ENCODE measurements at regions not wholly inside any gene's neighbourhood (a gene's known extent, or its start where the extent isn't known, plus 50 kb on each side); places are given as distances from the start of the nearest gene placed in this dataset.

DNA sequence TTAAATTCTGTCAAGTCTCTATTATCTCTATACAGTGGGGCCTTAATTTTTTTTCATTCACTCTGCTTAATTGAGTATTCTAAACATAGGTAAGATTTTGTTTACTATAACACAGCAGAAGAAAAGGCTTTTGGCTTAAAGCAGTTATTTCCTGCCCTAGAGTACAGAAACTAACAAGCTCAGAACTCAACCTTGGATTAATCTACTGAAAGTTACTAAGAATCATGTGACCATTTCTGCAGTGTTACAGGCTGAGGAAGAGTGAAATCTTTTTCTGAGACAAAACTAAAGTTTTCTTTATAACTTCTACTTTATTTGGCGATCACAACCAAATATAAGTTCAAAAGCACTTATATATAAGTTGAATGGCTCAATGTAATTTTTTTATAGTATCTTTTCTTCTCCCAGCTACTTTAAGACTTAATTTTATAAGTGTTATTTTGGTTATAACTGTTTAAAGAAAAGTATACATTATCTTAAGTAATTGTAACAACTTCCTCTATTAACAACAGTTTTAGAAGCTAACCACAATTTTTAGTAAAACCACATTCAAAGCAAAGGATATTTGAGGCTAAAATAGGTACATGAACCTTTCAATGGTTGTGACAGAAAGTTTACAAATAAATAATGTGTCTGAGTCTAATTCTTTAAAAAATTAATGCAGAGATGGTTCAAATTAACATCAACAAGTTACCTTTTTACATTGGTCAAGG lies 240.6 kb upstream of the NAALADL2 start:
- Histone ChIP-seq H3K9me3 (ENCODE audit: control insufficient read depth, low read length) (no peaks in the 10 kb centered on the region), H3K4me3 (ENCODE audit: low read length) (no peak overlapping the region), H3K27ac (ENCODE audit: low read length) (no peak overlapping the region), H3K4me1 (ENCODE audit: control insufficient read depth, insufficient read depth, low read length) (no peaks in the 10 kb centered on the region), H3K27me3 (ENCODE audit: control insufficient read depth, insufficient read depth) (no peaks in the 10 kb centered on the region)
- DNase-seq (no peak), ATAC-seq (peak in 1 of 2 donors; percentile 64)
- 82% methylated on average over 1 of the region's 1 CpG for WGBS
- intact Hi-C loops (cut with DNase I), result no loop called here

DNA sequence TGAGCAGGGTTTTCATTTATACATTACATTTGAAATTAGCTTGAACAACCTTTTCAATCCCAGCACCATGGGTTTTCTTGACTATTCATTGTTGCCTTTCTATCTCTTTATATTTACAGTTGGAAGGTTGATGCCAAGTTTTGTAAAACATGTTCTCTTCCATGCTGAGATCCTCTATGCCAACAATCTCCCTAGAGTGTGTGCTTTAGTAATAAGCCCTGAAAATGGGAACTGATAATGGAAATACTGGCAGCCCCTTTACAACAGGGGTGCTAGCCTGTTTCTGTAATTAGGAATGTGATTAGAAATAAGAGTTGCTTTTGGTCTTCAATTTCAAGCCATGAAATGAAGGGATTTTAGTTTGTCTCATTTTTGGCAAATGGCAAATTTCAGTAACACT lies 239.9 kb upstream of the NAALADL2 start:
- no peak overlapping the region for H3K4me3 ChIP-seq (ENCODE audit: low read length)
- no peaks in the 10 kb centered on the region for H3K27me3 ChIP-seq (ENCODE audit: control insufficient read depth, insufficient read depth)
- ATAC-seq (peak in 1 of 2 donors; percentile 77), DNase-seq (no peak)
- H3K9me3 ChIP-seq (ENCODE audit: control insufficient read depth, low read length), result no peaks in the 10 kb centered on the region
- no peak overlapping the region for H3K27ac ChIP-seq (ENCODE audit: low read length)
- no peaks in the 10 kb centered on the region for H3K4me1 ChIP-seq (ENCODE audit: control insufficient read depth, insufficient read depth, low read length)
- intact Hi-C loops (cut with DNase I), result no loop called here

DNA sequence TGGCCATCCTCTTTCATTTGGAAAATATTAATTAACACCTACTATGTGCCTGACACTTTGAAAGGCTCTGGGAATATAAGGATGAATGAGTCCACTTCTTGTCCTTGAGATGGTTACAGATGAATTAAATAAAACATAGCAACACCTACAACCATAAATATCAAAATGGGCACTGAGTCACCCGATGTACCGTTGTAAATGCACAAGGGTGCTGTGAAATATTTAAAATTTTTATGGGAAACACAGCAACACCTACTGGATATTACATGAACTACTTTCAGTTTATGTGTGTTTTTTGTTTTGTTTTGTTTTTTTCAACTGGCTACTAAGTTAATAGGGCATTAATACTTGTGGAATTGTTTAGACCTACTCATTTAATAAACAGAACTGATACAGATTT lies 239.0 kb upstream of the NAALADL2 start:
- WGBS, result 69% methylated on average over 2 of the region's 2 CpGs
- no peak overlapping the region for H3K4me3 ChIP-seq (ENCODE audit: low read length)
- intact Hi-C loops (cut with DNase I), result no loop called here
- DNase-seq (no peak), ATAC-seq (no peak)
- H3K9me3 ChIP-seq (ENCODE audit: control insufficient read depth, low read length), result no peaks in the 10 kb centered on the region
- no peaks in the 10 kb centered on the region for H3K27me3 ChIP-seq (ENCODE audit: control insufficient read depth, insufficient read depth)
- H3K27ac ChIP-seq (ENCODE audit: low read length), result no peak overlapping the region
- H3K4me1 ChIP-seq (ENCODE audit: control insufficient read depth, insufficient read depth, low read length), result no peaks in the 10 kb centered on the region

DNA sequence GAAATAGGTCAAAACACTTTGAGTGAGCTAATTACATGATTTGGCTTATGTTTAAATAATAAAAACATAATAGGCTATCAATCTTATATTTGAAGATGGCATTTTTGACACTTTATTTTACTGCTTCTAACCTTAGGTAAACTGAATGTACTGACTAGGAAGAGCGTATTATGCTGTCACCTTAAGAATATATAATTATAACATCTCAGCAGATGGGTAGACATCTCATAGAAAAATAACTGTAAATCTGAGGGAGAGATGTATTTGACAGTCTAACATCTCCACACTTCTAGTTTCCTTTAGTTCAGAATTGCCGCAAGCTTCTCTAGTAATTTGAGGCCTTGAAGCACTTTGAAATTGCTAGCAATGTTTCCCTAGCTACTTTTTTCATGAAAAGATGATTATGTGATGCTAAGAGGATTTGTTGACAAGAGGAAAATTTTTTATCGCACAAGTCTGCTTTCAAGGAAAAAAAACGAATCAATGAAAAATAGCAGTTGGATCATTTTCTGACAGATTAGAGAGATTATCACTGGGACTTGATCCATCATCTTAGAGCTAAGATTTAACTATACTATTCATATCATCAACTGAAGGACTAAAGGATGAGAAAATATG lies 238.2 kb upstream of the NAALADL2 start:
- H3K9me3 ChIP-seq (ENCODE audit: control insufficient read depth, low read length), result no peaks in the 10 kb centered on the region
- intact Hi-C loops (cut with DNase I), result no loop called here
- no peaks in the 10 kb centered on the region for H3K4me1 ChIP-seq (ENCODE audit: control insufficient read depth, insufficient read depth, low read length)
- DNase-seq (no peak), ATAC-seq (no peak)
- H3K4me3 ChIP-seq (ENCODE audit: low read length), result no peak overlapping the region
- no peaks in the 10 kb centered on the region for H3K27me3 ChIP-seq (ENCODE audit: control insufficient read depth, insufficient read depth)
- 76% methylated on average over 4 of the region's 4 CpGs for WGBS
- H3K27ac ChIP-seq (ENCODE audit: low read length), result no peak overlapping the region

DNA sequence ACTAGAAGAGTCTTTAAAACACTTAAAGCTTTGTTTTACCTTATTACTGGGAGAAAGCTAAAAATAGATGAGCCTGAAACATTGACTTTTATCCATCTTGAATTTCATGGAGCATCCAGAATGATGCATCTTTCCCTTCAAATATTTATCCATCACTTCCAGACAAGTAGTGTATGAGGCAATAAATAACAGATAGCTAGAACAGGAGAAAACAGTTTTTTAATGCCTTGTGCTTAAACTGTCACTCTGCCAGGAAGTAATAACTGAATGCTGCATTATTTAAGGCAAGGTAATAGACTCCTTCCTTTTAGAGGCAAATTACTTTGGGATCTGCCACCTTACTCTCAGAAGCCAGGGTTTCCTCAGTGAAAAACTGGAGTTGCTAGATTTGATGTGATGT lies 225.8 kb upstream of the NAALADL2 start:
- no peaks in the 10 kb centered on the region for H3K9me3 ChIP-seq (ENCODE audit: control insufficient read depth, low read length)
- H3K27me3 ChIP-seq (ENCODE audit: control insufficient read depth, insufficient read depth), result no peaks in the 10 kb centered on the region
- H3K4me3 ChIP-seq (ENCODE audit: low read length), result no peak overlapping the region
- ATAC-seq, result no peak
- H3K4me1 ChIP-seq (ENCODE audit: control insufficient read depth, insufficient read depth, low read length), result no peaks in the 10 kb centered on the region
- H3K27ac ChIP-seq (ENCODE audit: low read length), result no peak overlapping the region
- DNase-seq, result no peak
- intact Hi-C loops (cut with DNase I), result no loop called here

DNA sequence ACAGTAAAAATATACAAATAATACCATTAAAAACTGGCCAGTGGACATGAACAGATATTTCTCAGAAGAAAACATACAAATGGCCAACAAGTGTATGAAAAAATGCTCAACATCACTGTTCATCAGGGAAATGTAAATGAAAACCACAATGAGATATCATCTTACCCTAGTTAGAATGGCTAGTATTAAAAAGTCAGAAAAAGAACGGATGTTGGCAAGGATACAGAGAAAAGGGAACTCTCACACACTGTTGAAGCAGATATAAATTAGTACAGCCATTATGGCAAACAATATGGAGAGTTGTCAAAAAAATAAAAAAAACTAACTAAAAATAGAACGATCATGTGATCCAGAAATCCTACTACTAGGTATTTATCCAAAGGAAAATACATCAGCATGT lies 222.7 kb upstream of the NAALADL2 start:
- ATAC-seq, result no peak
- H3K27ac ChIP-seq (ENCODE audit: low read length), result no peak overlapping the region
- H3K27me3 ChIP-seq (ENCODE audit: control insufficient read depth, insufficient read depth), result no peaks in the 10 kb centered on the region
- 66% methylated on average over 2 of the region's 2 CpGs for WGBS
- no peaks in the 10 kb centered on the region for H3K4me1 ChIP-seq (ENCODE audit: control insufficient read depth, insufficient read depth, low read length)
- intact Hi-C loops (cut with DNase I), result no loop called here
- no peak overlapping the region for H3K4me3 ChIP-seq (ENCODE audit: low read length)
- DNase-seq, result no peak
- H3K9me3 ChIP-seq (ENCODE audit: control insufficient read depth, low read length), result no peaks in the 10 kb centered on the region

DNA sequence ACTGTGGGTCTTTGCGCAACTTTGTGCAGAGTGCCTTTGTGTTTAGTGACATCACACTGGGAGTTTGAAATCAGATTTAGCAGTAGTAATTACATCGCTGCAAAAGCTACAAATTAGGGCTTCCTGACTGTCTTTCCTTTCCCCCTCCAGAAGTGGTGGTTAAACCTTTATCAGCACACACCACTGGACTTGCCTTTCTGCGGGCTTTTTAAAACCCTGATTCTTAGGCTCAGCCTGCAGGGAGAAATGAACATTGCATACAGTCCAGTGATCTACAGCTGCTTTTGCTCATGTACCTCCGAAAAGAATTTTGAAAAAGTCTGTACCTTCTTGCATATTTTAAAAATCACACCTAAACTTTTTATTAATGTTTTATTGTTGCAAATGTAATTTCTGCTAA lies 219.7 kb upstream of the NAALADL2 start:
- no peaks in the 10 kb centered on the region for H3K4me1 ChIP-seq (ENCODE audit: control insufficient read depth, insufficient read depth, low read length)
- DNase-seq (no peak), ATAC-seq (no peak)
- no peak overlapping the region for H3K4me3 ChIP-seq (ENCODE audit: low read length)
- H3K27ac ChIP-seq (ENCODE audit: low read length), result no peak overlapping the region
- H3K9me3 ChIP-seq (ENCODE audit: control insufficient read depth, low read length), result no peaks in the 10 kb centered on the region
- intact Hi-C loops (cut with DNase I), result no loop called here
- H3K27me3 ChIP-seq (ENCODE audit: control insufficient read depth, insufficient read depth), result no peaks in the 10 kb centered on the region
- WGBS, result 86% methylated on average over 4 of the region's 4 CpGs

DNA sequence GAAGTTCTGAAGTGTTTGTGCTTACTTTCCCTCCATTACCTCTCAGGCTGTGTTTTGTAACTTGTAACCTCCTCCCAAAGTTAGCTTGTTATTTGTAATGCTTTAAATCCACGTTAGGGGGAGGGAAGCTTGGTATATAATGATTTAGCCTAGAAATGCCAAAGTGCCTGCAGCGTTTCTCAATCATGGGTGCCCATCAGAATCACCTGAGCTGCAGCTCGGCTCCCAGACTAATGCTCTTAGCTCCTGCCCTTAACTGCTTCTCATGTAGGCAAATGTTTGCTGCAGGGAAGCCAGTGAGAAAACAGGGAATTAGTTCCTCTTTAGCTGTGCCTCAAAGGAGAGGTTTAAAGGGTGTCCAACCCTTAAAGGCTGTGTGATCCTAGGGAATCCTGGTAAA lies 219.2 kb upstream of the NAALADL2 start:
- intact Hi-C loops (cut with DNase I), result no loop called here
- H3K27me3 ChIP-seq (ENCODE audit: control insufficient read depth, insufficient read depth), result no peaks in the 10 kb centered on the region
- H3K9me3 ChIP-seq (ENCODE audit: control insufficient read depth, low read length), result no peaks in the 10 kb centered on the region
- WGBS, result 81% methylated on average over 3 of the region's 3 CpGs
- DNase-seq (no peak), ATAC-seq (no peak)
- no peaks in the 10 kb centered on the region for H3K4me1 ChIP-seq (ENCODE audit: control insufficient read depth, insufficient read depth, low read length)
- no peak overlapping the region for H3K4me3 ChIP-seq (ENCODE audit: low read length)
- no peak overlapping the region for H3K27ac ChIP-seq (ENCODE audit: low read length)

DNA sequence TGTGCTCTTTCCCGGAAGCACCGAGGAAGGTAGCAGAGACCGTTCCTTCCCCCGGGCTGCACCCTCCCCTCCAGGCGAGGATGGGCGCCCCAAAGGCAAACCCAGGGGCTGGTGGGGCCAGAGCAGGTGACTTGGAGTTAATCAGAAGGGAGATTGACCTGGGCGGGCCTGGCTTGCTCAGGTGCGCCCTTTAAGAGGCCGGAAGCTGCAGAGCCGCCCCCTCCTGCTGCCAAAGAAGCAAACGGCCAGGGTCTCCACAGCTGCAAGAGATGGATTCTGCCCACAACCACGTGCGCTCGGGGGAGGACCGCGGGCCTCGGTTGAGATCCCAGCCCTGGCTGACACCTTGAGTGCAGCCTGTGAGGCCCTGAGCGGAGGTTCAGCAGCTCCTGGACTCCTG lies 218.2 kb upstream of the NAALADL2 start:
- Histone ChIP-seq H3K9me3 (ENCODE audit: control insufficient read depth, low read length) (no peaks in the 10 kb centered on the region), H3K27ac (ENCODE audit: low read length) (no peak overlapping the region), H3K27me3 (ENCODE audit: control insufficient read depth, insufficient read depth) (no peaks in the 10 kb centered on the region), H3K4me3 (ENCODE audit: low read length) (no peak overlapping the region), H3K4me1 (ENCODE audit: control insufficient read depth, insufficient read depth, low read length) (no peaks in the 10 kb centered on the region)
- peak in 1 of 3 donors; percentile 34 for DNase-seq
- intact Hi-C loops (cut with DNase I), result no loop called here
- 93% methylated on average over 18 of the region's 18 CpGs for WGBS
- no peak for ATAC-seq

DNA sequence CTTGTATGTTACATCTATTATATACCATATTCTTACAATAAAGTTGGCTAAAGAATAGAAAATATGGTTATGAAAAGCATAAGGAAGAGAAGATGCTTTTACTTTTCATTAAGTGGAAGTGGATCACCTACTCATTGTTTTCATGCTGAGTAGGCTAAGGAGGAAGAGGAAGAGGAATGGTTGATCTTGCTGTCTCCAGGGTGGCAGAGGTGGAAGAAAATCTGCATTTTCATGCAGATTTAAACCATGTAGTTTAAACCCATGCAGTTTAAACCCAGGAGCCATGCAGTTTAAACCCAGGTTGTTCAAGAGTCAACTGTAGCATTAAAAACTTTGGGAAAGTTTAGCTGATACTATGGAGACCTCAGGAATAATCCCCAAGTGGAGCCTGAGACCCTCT lies 214.8 kb upstream of the NAALADL2 start:
- Histone ChIP-seq H3K27ac (ENCODE audit: low read length) (no peak overlapping the region), H3K27me3 (ENCODE audit: control insufficient read depth, insufficient read depth) (no peaks in the 10 kb centered on the region), H3K9me3 (ENCODE audit: control insufficient read depth, low read length) (no peaks in the 10 kb centered on the region), H3K4me1 (ENCODE audit: control insufficient read depth, insufficient read depth, low read length) (no peaks in the 10 kb centered on the region), H3K4me3 (ENCODE audit: low read length) (no peak overlapping the region)
- no peak for DNase-seq
- intact Hi-C loops (cut with DNase I), result no loop called here
- no peak for ATAC-seq

DNA sequence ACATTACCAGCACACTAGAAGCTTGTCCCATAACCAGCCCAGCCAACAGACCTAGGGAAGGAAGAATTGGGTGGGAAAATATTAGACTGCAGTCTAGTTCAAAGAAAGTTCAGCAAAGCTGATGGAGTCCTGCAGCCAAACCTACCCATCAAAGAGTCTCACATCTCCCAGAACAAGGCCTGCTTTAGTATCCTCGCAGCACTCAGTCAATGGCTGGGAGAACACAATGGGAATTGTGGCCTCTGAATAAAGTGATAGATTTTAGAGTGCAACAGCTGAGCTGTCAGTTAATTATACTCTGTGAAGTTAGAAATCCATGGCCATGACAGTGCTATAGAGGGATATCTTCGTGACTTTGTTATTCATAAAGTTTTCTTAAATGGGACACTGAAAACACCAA lies 207.2 kb upstream of the NAALADL2 start:
- ATAC-seq, result no peak
- DNase-seq, result no peak
- no peak overlapping the region for H3K27ac ChIP-seq (ENCODE audit: low read length)
- H3K4me3 ChIP-seq (ENCODE audit: low read length), result no peak overlapping the region
- H3K27me3 ChIP-seq (ENCODE audit: control insufficient read depth, insufficient read depth), result no peaks in the 10 kb centered on the region
- intact Hi-C loops (cut with DNase I), result no loop called here
- no peaks in the 10 kb centered on the region for H3K9me3 ChIP-seq (ENCODE audit: control insufficient read depth, low read length)
- H3K4me1 ChIP-seq (ENCODE audit: control insufficient read depth, insufficient read depth, low read length), result no peaks in the 10 kb centered on the region
- 79% methylated on average over 2 of the region's 2 CpGs for WGBS

DNA sequence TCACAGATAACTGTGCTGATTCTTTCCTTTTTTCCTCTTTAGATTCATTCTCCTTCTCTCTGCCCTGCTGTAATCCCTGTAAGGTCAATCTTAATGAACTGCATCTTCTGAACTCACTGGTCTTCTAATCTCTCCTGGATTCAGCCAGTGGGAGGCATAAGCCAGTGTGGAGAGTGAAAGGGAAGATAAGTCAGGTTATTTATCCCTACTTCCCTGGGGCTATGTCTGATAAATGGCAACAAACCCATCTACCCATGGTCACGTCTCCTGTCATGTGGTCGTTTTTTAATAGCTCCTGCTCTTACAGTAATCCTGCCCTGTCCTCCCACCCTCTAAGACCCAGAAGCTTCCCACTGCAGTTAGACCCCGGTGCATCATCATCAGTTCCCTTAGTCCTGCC lies 199.6 kb upstream of the NAALADL2 start:
- Histone ChIP-seq H3K4me3 (ENCODE audit: low read length) (no peak overlapping the region), H3K4me1 (ENCODE audit: control insufficient read depth, insufficient read depth, low read length) (no peaks in the 10 kb centered on the region), H3K9me3 (ENCODE audit: control insufficient read depth, low read length) (no peaks in the 10 kb centered on the region), H3K27me3 (ENCODE audit: control insufficient read depth, insufficient read depth) (no peaks in the 10 kb centered on the region), H3K27ac (ENCODE audit: low read length) (no peak overlapping the region)
- 72% methylated on average over 3 of the region's 3 CpGs for WGBS
- DNase-seq (no peak), ATAC-seq (no peak)
- intact Hi-C loops (cut with DNase I), result no loop called here
